Left ventricle myocardium inferior (tissue), 1 donor: ENCODE measurements at regions not wholly inside any gene's neighbourhood (a gene's known extent, or its start where the extent isn't known, plus 50 kb on each side); places are given as distances from the start of the nearest gene placed in this dataset.

Experiments
- DNase-seq: peaks from one replicate; pipeline ENCODE4 v3.0.0-alpha.2; 2020
- H3K27ac ChIP-seq: fragments of 200-600 bp; replicated peaks from 2 replicates; pipeline ENCODE4 v1.8.0; 2021
- H3K27me3 ChIP-seq: fragments of 200-600 bp; 2 replicates; pipeline ENCODE4 v1.8.0; 2021; ENCODE audit warnings: low read depth
- H3K36me3 ChIP-seq: fragments of 200-600 bp; 2 replicates; pipeline ENCODE4 v1.8.0; 2021
- H3K4me1 ChIP-seq: fragments of 200-600 bp; 2 replicates; pipeline ENCODE4 v1.8.0; 2021
- H3K4me3 ChIP-seq: fragments of 200-600 bp; 2 replicates; pipeline ENCODE4 v1.8.0; 2021; ENCODE audit warnings: mild to moderate bottlenecking, moderate library complexity
- H3K9me3 ChIP-seq: fragments of 200-600 bp; replicated peaks from 2 replicates; pipeline ENCODE4 v1.8.0; 2021
- CTCF ChIP-seq: fragments of 200-600 bp; IDR thresholded peaks from 2 replicates; pipeline ENCODE4 v1.8.0; 2021; ENCODE audit warnings: antibody characterized with exemption, mild to moderate bottlenecking, borderline replicate concordance
- intact Hi-C: fragments of 100-400 bp; cut with micrococcal nuclease; formaldehyde crosslinking; loops from one replicate; pipeline ENCODE4 v1.11.0; 2022
- donor health status: DM: no; HTN: yes; CAD: no; lungs with severe emphysema.

GRCh38 chr19:33879818-33880575 lies 83.3 kb downstream of the KCTD15 start:
- Histone ChIP-seq H3K4me1 (peaks cover 38% of the 10 kb centered on the region), H3K4me3 (no peak overlapping the region), H3K27ac (peak overlapping the region; percentile 73), H3K9me3 (no peaks in the 10 kb centered on the region), H3K36me3 (no peaks in the 10 kb centered on the region), H3K27me3 (no peaks in the 10 kb centered on the region)
- no peak for TF ChIP-seq CTCF
- intact Hi-C loops: no loop called here
- DNase-seq: peak; percentile 31

GRCh38 chr19:33883859-33884519 lies 87.3 kb downstream of the KCTD15 start:
- Histone ChIP-seq H3K27ac (peak overlapping the region; percentile 86), H3K27me3 (peaks cover 16% of the 10 kb centered on the region), H3K9me3 (no peaks in the 10 kb centered on the region), H3K36me3 (no peaks in the 10 kb centered on the region), H3K4me1 (peaks cover 35% of the 10 kb centered on the region), H3K4me3 (peak overlapping the region; percentile 38)
- no peak for TF ChIP-seq CTCF
- intact Hi-C loops: no loop called here
- peak; percentile 27 for DNase-seq

- Histone ChIP-seq H3K27me3 (peaks cover 19% of the 10 kb centered on the region), H3K36me3 (no peaks in the 10 kb centered on the region), H3K4me3 (no peak overlapping the region), H3K9me3 (no peaks in the 10 kb centered on the region), H3K27ac (no peak overlapping the region), H3K4me1 (peaks cover 22% of the 10 kb centered on the region)
- DNase-seq: no peak
- intact Hi-C loops: no loop called here
- no peak for TF ChIP-seq CTCF
Observed at GRCh38 chr19:33885236-33885635, 88.6 kb downstream of the KCTD15 start.

- Histone ChIP-seq H3K27me3 (peaks cover 23% of the 10 kb centered on the region), H3K9me3 (no peaks in the 10 kb centered on the region), H3K4me3 (no peak overlapping the region), H3K4me1 (peaks cover 20% of the 10 kb centered on the region), H3K36me3 (no peaks in the 10 kb centered on the region), H3K27ac (no peak overlapping the region)
- no peak for DNase-seq
- intact Hi-C loops: no loop called here
- TF ChIP-seq CTCF: no peak
Observed at GRCh38 chr19:33887891-33888290, 91.2 kb downstream of the KCTD15 start.

GRCh38 chr19:33888665-33889064 lies 92.0 kb downstream of the KCTD15 start:
- Histone ChIP-seq H3K4me1 (peaks cover 12% of the 10 kb centered on the region), H3K27ac (no peak overlapping the region), H3K4me3 (no peak overlapping the region), H3K36me3 (no peaks in the 10 kb centered on the region), H3K27me3 (peaks cover 23% of the 10 kb centered on the region), H3K9me3 (no peaks in the 10 kb centered on the region)
- intact Hi-C loops: no loop called here
- DNase-seq: no peak
- no peak for TF ChIP-seq CTCF
